ENCODE measurements at regions not wholly inside any gene's neighbourhood (a gene's known extent, or its start where the extent isn't known, plus 50 kb on each side); places are given as distances from the start of the nearest gene placed in this dataset.

- no peak overlapping the region for H4K8ac ChIP-seq (replicated peaks; ENCODE audit: insufficient read length, low read depth, low read length)
- H3K14ac ChIP-seq (ENCODE audit: insufficient read depth, low read length), result no peak overlapping the region
- H3K56ac ChIP-seq (ENCODE audit: insufficient read length, low read depth, low read length), result no peak overlapping the region
- no peak for DNase-seq
- Mint-ChIP-seq H3K27ac (no peak overlapping the region), H3K36me3 (ENCODE audit: insufficient read depth in 1 of 3, low read depth in 3 of 3) (no peaks in the 10 kb centered on the region), H3K9me3 (no peaks in the 10 kb centered on the region; a peak in 1 of 5 replicates), H3K4me1 (no peaks in the 10 kb centered on the region), H3K27me3 (ENCODE audit: low read depth) (no peaks in the 10 kb centered on the region), H3K4me3 (no peak overlapping the region)
- H4K91ac ChIP-seq (ENCODE audit: insufficient read length, low read depth, low read length), result no peak overlapping the region
- H3K9me3 ChIP-seq (ENCODE audit: control insufficient read depth, low read depth, low read length), result no peaks in the 10 kb centered on the region
- no peak overlapping the region for H3K4me2 ChIP-seq (ENCODE audit: insufficient read depth, insufficient read length, low read length)
- no peaks in the 10 kb centered on the region for H3K79me1 ChIP-seq (ENCODE audit: insufficient read depth, low read depth, low read length, poor library complexity, severe bottlenecking)
- H4K20me1 ChIP-seq (ENCODE audit: control insufficient read depth, insufficient read depth, insufficient read length), result no peaks in the 10 kb centered on the region
- no peaks in the 10 kb centered on the region for H3K79me2 ChIP-seq (ENCODE audit: insufficient read depth, low read length)
- TF ChIP-seq CTCF (conservative IDR thresholded peaks at IDR 0.05), result no peak
- no peak overlapping the region for H3K4ac ChIP-seq (ENCODE audit: low read depth, low read length)
- no peaks in the 10 kb centered on the region for H3K27me3 ChIP-seq (ENCODE audit: insufficient read depth, low read length)
- H2BK120ac ChIP-seq (ENCODE audit: low read depth, low read length, poor library complexity, severe bottlenecking), result no peak overlapping the region
- no peak overlapping the region for H3K9ac ChIP-seq (ENCODE audit: extremely low read depth, insufficient read length, low read length)
- no CpG with 5 or more reads among the region's 1 CpG for WGBS (ENCODE audit: extremely low coverage, insufficient read length, low lambda C conversion rate)
- H3K27ac ChIP-seq (ENCODE audit: insufficient read length, low read depth, low read length), result no peak overlapping the region
- no peaks in the 10 kb centered on the region for H3K4me1 ChIP-seq (ENCODE audit: insufficient read depth, low read length)
- no peak overlapping the region for H3K18ac ChIP-seq (ENCODE audit: insufficient read length, low read depth, low read length)
- no peak overlapping the region for H2AK5ac ChIP-seq (ENCODE audit: insufficient read length, low read length)
- no peak overlapping the region for H4K5ac ChIP-seq (ENCODE audit: insufficient read length, low read depth, low read length)
- H3K23ac ChIP-seq (ENCODE audit: insufficient read length, low read depth, low read length), result no peak overlapping the region
- H2AFZ ChIP-seq (ENCODE audit: low read length), result no peak overlapping the region
- H3T11ph ChIP-seq (ENCODE audit: low read length), result no peak overlapping the region
- no peaks in the 10 kb centered on the region for H3K23me2 ChIP-seq (ENCODE audit: insufficient read length, low read depth, low read length, poor library complexity, severe bottlenecking)
- no peak overlapping the region for H2BK12ac ChIP-seq (ENCODE audit: insufficient read length, low read depth, low read length)
- H2BK20ac ChIP-seq (ENCODE audit: low read depth, low read length, poor library complexity, severe bottlenecking), result no peak overlapping the region
- H2BK15ac ChIP-seq (ENCODE audit: low read depth, low read length), result no peak overlapping the region
- no peak overlapping the region for H2BK5ac ChIP-seq (ENCODE audit: insufficient read length, low read length)
Measured at GRCh38 chr7:124460056-124460450, 305.5 kb downstream of the GPR37 start.

All from H9 (cell line).